ENCODE measurements at regions not wholly inside any gene's neighbourhood (a gene's known extent, or its start where the extent isn't known, plus 50 kb on each side); places are given as distances from the start of the nearest gene placed in this dataset.

DNA sequence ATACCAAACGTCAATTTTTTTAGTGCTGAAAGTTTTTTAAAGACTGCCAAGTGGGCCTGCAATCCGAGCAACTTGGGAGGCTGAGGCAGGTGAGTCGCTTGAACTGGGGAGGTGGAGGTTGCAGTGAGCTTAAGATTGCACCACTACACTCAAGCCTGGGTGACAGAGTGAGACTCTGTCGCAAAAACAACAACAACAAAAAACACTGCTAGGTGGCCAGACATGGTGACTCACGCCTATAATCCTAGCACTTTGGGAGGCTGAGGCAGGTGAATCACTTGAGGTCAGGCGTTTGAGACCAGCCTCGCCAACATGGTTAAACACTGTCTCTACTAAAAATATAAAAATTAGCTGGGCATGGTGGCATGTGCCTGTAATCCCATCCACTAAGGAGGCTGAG lies 202.8 kb upstream of the COPS8 start:
- no peak for TF ChIP-seq POLR2A (IDR thresholded peaks at IDR 0.05; ENCODE audit: low read length)
- no peak for TF ChIP-seq GATA1 (IDR thresholded peaks at IDR 0.05; ENCODE audit: low read depth, low read length)

Data from erythroblast (primary cell).